IMR-90 (cell line): ENCODE measurements at regions not wholly inside any gene's neighbourhood (a gene's known extent, or its start where the extent isn't known, plus 50 kb on each side); places are given as distances from the start of the nearest gene placed in this dataset.

Source experiments
- ATAC-seq: fragments of 200-7000 bp; cut with Tn5 transposase; 2 replicates; pipeline ENCODE4 v1.9.1; 2020; ENCODE audit warnings: low read depth, mild to moderate bottlenecking, moderate library complexity
- BruUV-seq: library from RNA; stranded (reverse); fragments of 400-500 nt; replicated peaks from 2 replicates; lab custom pipeline; 2021; lab: Mats Ljungman, UMichigan
- CTCF ChIA-PET: fragments of 300-600 bp; formaldehyde crosslinking; extraction: SDS; loops from one replicate; lab custom pipeline; 2021; ENCODE audit warnings: antibody characterized with exemption; lab: Yijun Ruan, JAX
- POLR2A ChIA-PET: fragments of 300-600 bp; sonication (Branson Sonifier 250); formaldehyde crosslinking; loops from one replicate; lab custom pipeline; 2022; ENCODE audit warnings: antibody characterized with exemption; ENCODE audit not compliant: unreplicated experiment; lab: Charles Lee
- DNase-seq: peaks from one replicate; pipeline ENCODE4 v3.0.0; 2013
- H2AFZ ChIP-seq: replicated peaks from 2 replicates; pipeline ENCODE3; 2013; ENCODE audit warnings: low read length, mild to moderate bottlenecking; ENCODE audit not compliant: poor library complexity
- H2AK5ac ChIP-seq: 2 replicates; pipeline ENCODE4 v1.6.1; 2013; ENCODE audit warnings: low read depth, low read length, inconsistent platforms
- H2AK9ac ChIP-seq: replicated peaks from 2 replicates; pipeline ENCODE3; 2013; ENCODE audit warnings: mild to moderate bottlenecking, low read depth, low read length, moderate library complexity; ENCODE audit not compliant: poor library complexity
- H2BK120ac ChIP-seq: 2 replicates; pipeline ENCODE4 v1.6.1; 2013; ENCODE audit warnings: low read depth, low read length, inconsistent platforms
- H2BK15ac ChIP-seq: 3 replicates; pipeline ENCODE4 v1.6.1; 2013; ENCODE audit warnings: low read depth, low read length, inconsistent platforms
- H2BK20ac ChIP-seq: 2 replicates; pipeline ENCODE4 v1.6.1; 2013; ENCODE audit warnings: low read depth, mild to moderate bottlenecking, inconsistent platforms, low read length, moderate library complexity
- H2BK5ac ChIP-seq: 2 replicates; pipeline ENCODE4 v1.6.1; 2013; ENCODE audit warnings: mild to moderate bottlenecking, low read depth, low read length, inconsistent platforms; ENCODE audit not compliant: poor library complexity, severe bottlenecking
- H3K14ac ChIP-seq: replicated peaks from 2 replicates; pipeline ENCODE4 v1.6.1; 2013; ENCODE audit warnings: low read depth, low read length, inconsistent platforms
- H3K18ac ChIP-seq: 2 replicates; pipeline ENCODE4 v1.6.1; 2013; ENCODE audit warnings: low read depth, low read length, control low read depth
- H3K23ac ChIP-seq: 2 replicates; pipeline ENCODE4 v1.6.1; 2013; ENCODE audit warnings: low read depth, low read length, inconsistent platforms
- H3K27ac ChIP-seq: 2 replicates; pipeline ENCODE4 v1.5.1; 2013; ENCODE audit warnings: mild to moderate bottlenecking, control low read depth, low read length; ENCODE audit not compliant: insufficient read depth
- H3K27me3 ChIP-seq: 2 replicates; pipeline ENCODE4 v1.6.1; 2013; ENCODE audit warnings: low read length; ENCODE audit not compliant: control insufficient read depth, insufficient read depth
- H3K36me3 ChIP-seq: 2 replicates; pipeline ENCODE4 v1.6.1; 2013; ENCODE audit warnings: low read length, mixed read lengths; ENCODE audit not compliant: control insufficient read depth, insufficient read depth
- H3K4ac ChIP-seq: 2 replicates; pipeline ENCODE4 v1.6.1; 2013; ENCODE audit warnings: low read depth, low read length, inconsistent platforms
- H3K4me1 ChIP-seq: 2 replicates; pipeline ENCODE4 v1.6.1; 2013; ENCODE audit warnings: low read length, mixed read lengths; ENCODE audit not compliant: control insufficient read depth, insufficient read depth
- H3K4me2 ChIP-seq: 2 replicates; pipeline ENCODE4 v1.6.1; 2013; ENCODE audit warnings: low read depth, mild to moderate bottlenecking, control low read depth, low read length, moderate library complexity
- H3K4me3 ChIP-seq: 2 replicates; pipeline ENCODE4 v1.5.1; 2013; ENCODE audit warnings: low read depth, mild to moderate bottlenecking, control low read depth, low read length, moderate library complexity; ENCODE audit not compliant: insufficient read depth
- H3K56ac ChIP-seq: 2 replicates; pipeline ENCODE4 v1.6.1; 2013; ENCODE audit warnings: low read length, inconsistent platforms; ENCODE audit not compliant: insufficient read depth; ENCODE audit errors: extremely low read depth
- H3K79me1 ChIP-seq, 2 experiments: 2 replicates each; pipeline ENCODE4 v1.6.1; 2013; ENCODE audit warnings: low read length in 2 of 2, inconsistent platforms in 1 of 2, low read depth in 1 of 2
- H3K9ac ChIP-seq: 2 replicates; pipeline ENCODE4 v1.6.1; 2013; ENCODE audit warnings: low read depth, low read length, control low read depth
- H3K9me1 ChIP-seq: 2 replicates; pipeline ENCODE4 v1.6.1; 2013; ENCODE audit warnings: low read length, inconsistent platforms; ENCODE audit not compliant: insufficient read depth
- H3K9me3 ChIP-seq: 2 replicates; pipeline ENCODE4 v1.6.1; 2013; ENCODE audit warnings: low read length; ENCODE audit not compliant: control insufficient read depth, insufficient read depth
- H4K20me1 ChIP-seq: 2 replicates; pipeline ENCODE4 v1.6.1; 2013; ENCODE audit warnings: low read length, inconsistent platforms; ENCODE audit not compliant: insufficient read depth
- H4K5ac ChIP-seq: 2 replicates; pipeline ENCODE4 v1.6.1; 2013; ENCODE audit warnings: mild to moderate bottlenecking, low read depth, low read length, control low read depth
- H4K8ac ChIP-seq, 2 experiments: 2 replicates each; pipeline ENCODE4 v1.6.1; 2013; ENCODE audit warnings: low read depth in 2 of 2, low read length in 2 of 2, control low read depth in 1 of 2, inconsistent platforms in 1 of 2
- H4K91ac ChIP-seq: 2 replicates; pipeline ENCODE4 v1.6.1; 2013; ENCODE audit warnings: low read depth, low read length, inconsistent platforms; ENCODE audit not compliant: insufficient read depth
- BHLHE40 ChIP-seq: fragments of 150-350 bp; IDR thresholded peaks from 2 replicates; pipeline ENCODE4 v1.6.1; 2016; ENCODE audit warnings: mild to moderate bottlenecking, low read depth, low read length
- MXI1 ChIP-seq: IDR thresholded peaks from 2 replicates; pipeline ENCODE4 v1.6.1; 2012; ENCODE audit warnings: low read depth, mild to moderate bottlenecking, low read length, moderate library complexity, borderline replicate concordance
- WGBS, 2 experiments: methylation state at CpG; one replicate each; pipeline versions ENCODE4 v1.1.5 to v1.1.7; 2013; ENCODE audit warnings: missing lambda C conversion rate in 2 of 2; ENCODE audit not compliant: insufficient read length in 1 of 2; ENCODE audit errors: extremely low coverage in 2 of 2; 5-methylcytosine and 5-hydroxymethylcytosine counted together
- dilution Hi-C: fragments of 300-500 bp; cut with HindIII; formaldehyde crosslinking; loops from one replicate; pipeline ENCODE4 v1.14.3; 2018; ENCODE audit warnings: low sequenced_read_pairs; ENCODE audit not compliant: unreplicated experiment
- in situ Hi-C: fragments of 300-500 bp; cut with MboI; formaldehyde crosslinking; loops from 3 replicates; pipeline ENCODE4 v1.14.3; 2019; ENCODE audit warnings: low sequenced_read_pairs, inconsistent platforms, mixed read lengths
- intact Hi-C: fragments of 100-400 bp; cut with micrococcal nuclease; formaldehyde crosslinking; loops from 2 replicates; pipeline ENCODE4 v1.10.0; 2022

DNA sequence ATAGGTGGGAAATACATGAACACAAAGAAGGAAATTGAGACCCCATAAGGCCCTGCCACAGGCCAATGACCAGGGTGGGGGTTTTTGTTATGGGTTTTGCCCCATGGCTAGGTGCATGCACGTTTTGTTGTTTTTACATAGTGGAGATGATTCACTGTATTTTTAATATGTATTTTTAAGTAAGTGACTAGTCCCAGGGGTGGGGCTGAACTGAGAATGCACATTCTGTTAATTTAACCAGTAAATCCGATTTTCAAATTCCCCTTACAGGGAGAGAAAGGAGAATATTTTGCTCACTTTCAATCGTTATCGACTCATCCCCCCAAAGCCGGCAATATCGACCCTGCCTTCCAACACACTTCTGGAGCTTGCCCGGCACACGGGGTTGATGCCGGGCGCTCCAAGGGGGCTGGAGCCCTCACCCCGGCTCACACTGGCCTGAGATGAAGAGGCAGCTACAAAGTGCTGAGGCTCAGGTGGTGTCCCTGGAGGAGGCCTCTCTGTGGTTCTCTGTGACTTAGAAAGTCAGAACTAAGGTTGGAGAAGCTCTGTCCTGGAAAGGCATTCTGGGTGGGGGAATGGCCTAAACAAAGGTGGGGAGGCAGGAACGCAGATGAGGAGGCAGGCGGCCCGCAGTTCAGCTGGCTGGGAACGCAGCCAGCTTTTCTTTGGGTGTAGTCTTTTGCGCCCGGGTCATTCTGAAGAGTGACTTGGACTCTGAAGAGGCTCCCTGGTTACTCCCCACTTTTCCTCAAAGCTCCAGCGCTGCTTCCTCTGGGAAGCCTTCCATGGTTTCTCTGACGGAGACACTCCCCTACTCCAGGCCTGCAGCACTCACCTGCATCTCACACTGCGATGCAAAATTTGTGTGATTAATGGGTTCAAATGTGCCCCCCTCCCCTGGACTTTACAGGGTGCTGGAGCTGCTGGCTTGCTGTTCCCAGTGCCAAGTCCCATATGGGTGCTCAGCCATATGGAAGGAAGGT lies 50.7 kb upstream of the DLK1 start:
- no peak for DNase-seq
- H3K4ac ChIP-seq: no peak overlapping the region
- H2BK5ac ChIP-seq: no peak overlapping the region
- no peak overlapping the region for H3K4me3 ChIP-seq
- peaks cover 39% of the 10 kb centered on the region for H3K27me3 ChIP-seq
- ChIA-PET POLR2A (no interaction called here), CTCF (interaction anchor here (1.2 kb wide), 1 partner anchor 12 kb away, joined by 3 read pairs; no protein-coding TSS in a partner anchor)
- H3K36me3 ChIP-seq: no peaks in the 10 kb centered on the region
- H2BK15ac ChIP-seq: no peak overlapping the region
- dilution Hi-C loops (no loop called here), intact Hi-C loops (no loop called here), in situ Hi-C loops (no loop called here)
- no TSS peak for BruUV-seq
- H2AK5ac ChIP-seq: no peak overlapping the region
- H3K9ac ChIP-seq: no peak overlapping the region
- H3K4me1 ChIP-seq: peaks cover 10% of the 10 kb centered on the region
- H3K18ac ChIP-seq: no peak overlapping the region
- H3K9me1 ChIP-seq: no peaks in the 10 kb centered on the region; the same call in 1 of the 2 replicates
- peaks cover 5% of the 10 kb centered on the region for H3K9me3 ChIP-seq
- no peak overlapping the region for H2AK9ac ChIP-seq
- H3K14ac ChIP-seq: no peak overlapping the region
- WGBS, 2 experiments: 37% methylated on average over 6 of the region's 20 CpGs; no CpG with 5 or more reads in 1 of the 2 experiments
- no peak overlapping the region for H3K56ac ChIP-seq
- H3K4me2 ChIP-seq: no peak overlapping the region
- no peak overlapping the region for H3K23ac ChIP-seq
- H4K91ac ChIP-seq: no peak overlapping the region
- H4K8ac ChIP-seq: no peak overlapping the region
- H4K5ac ChIP-seq: no peak overlapping the region
- no peak overlapping the region for H3K27ac ChIP-seq
- H2BK20ac ChIP-seq: no peak overlapping the region
- no peaks in the 10 kb centered on the region for H3K79me1 ChIP-seq
- no peaks in the 10 kb centered on the region; the same call in 1 of the 2 replicates for H4K20me1 ChIP-seq
- no peak overlapping the region for H2BK120ac ChIP-seq
- ATAC-seq: no peak
- TF ChIP-seq BHLHE40: peak; percentile 68
- TF ChIP-seq MXI1: no peak
- H2AFZ ChIP-seq: peak overlapping the region; percentile 27
